T follicular helper cell (primary cell): ENCODE measurements at regions not wholly inside any gene's neighbourhood (a gene's known extent, or its start where the extent isn't known, plus 50 kb on each side); places are given as distances from the start of the nearest gene placed in this dataset.

ENCODE experiments used
- DNase-seq: peaks from one replicate; pipeline ENCODE4 v3.0.0-alpha.2; 2020; ENCODE audit warnings: low read depth

- no peak for DNase-seq
Measured at GRCh38 chr6:43948527-43949485, 178.4 kb downstream of the MRPL14 start.

- DNase-seq = no peak
Measured at GRCh38 chr6:43947860-43948259, 177.8 kb downstream of the VEGFA start.

- no peak for DNase-seq
Measured at GRCh38 chr6:43946641-43947363, 176.8 kb downstream of the VEGFA start.

- no peak for DNase-seq
Measured at GRCh38 chr6:43945768-43946080, 175.7 kb downstream of the VEGFA start.

- no peak for DNase-seq
Measured at GRCh38 chr6:43944908-43945767, 175.1 kb downstream of the VEGFA start.

- no peak for DNase-seq
Measured at GRCh38 chr6:43943781-43944250, 173.8 kb downstream of the VEGFA start.

GRCh38 chr6:43943099-43943766 is 173.2 kb downstream of the VEGFA start:
- DNase-seq = no peak

GRCh38 chr6:43942616-43943015 is 172.6 kb downstream of the VEGFA start:
- no peak for DNase-seq

GRCh38 chr6:43942011-43942442 is 172.0 kb downstream of the VEGFA start:
- DNase-seq = no peak

- no peak for DNase-seq
Measured at GRCh38 chr6:43941174-43941573, 171.2 kb downstream of the VEGFA start.

GRCh38 chr6:43940393-43941087 is 170.5 kb downstream of the VEGFA start:
- no peak for DNase-seq

GRCh38 chr6:43940071-43940392 is 170.0 kb downstream of the VEGFA start:
- DNase-seq = no peak

GRCh38 chr6:43939281-43940070 is 169.5 kb downstream of the VEGFA start:
- DNase-seq = no peak

- no peak for DNase-seq
Measured at GRCh38 chr6:43938178-43939105, 168.4 kb downstream of the VEGFA start.

GRCh38 chr6:43937236-43938177 is 167.5 kb downstream of the VEGFA start:
- DNase-seq = no peak

- DNase-seq = no peak
Measured at GRCh38 chr6:43936476-43936875, 166.5 kb downstream of the VEGFA start.

- no peak for DNase-seq
Measured at GRCh38 chr6:43935921-43936439, 166.0 kb downstream of the VEGFA start.
